GM19463 (cell line): ENCODE measurements at regions not wholly inside any gene's neighbourhood (a gene's known extent, or its start where the extent isn't known, plus 50 kb on each side); places are given as distances from the start of the nearest gene placed in this dataset.

ENCODE experiments used
- ATAC-seq: cut with Tn5 transposase; IDR thresholded peaks from one replicate; pipeline ENCODE4 v1.9.1; 2021; ENCODE audit warnings: mild to moderate bottlenecking, moderate library complexity; ENCODE audit not compliant: unreplicated experiment

GRCh38 chr10:125226005-125226404 lies 65.6 kb upstream of the CTBP2 start:
- no peak for ATAC-seq

GRCh38 chr10:125225051-125225450 lies 64.7 kb upstream of the CTBP2 start:
- no peak for ATAC-seq

- no peak for ATAC-seq
Observed at GRCh38 chr10:125222515-125223308, 62.3 kb upstream of the CTBP2 start.

- ATAC-seq: no peak
Observed at GRCh38 chr10:125221716-125222115, 61.4 kb upstream of the CTBP2 start.

- ATAC-seq: no peak
Observed at GRCh38 chr10:125219776-125220175, 59.4 kb upstream of the CTBP2 start.

- ATAC-seq: no peak
Observed at GRCh38 chr10:125218967-125219366, 58.6 kb upstream of the CTBP2 start.

GRCh38 chr10:125217990-125218675 lies 57.8 kb upstream of the CTBP2 start:
- no peak for ATAC-seq

GRCh38 chr10:125216861-125217260 lies 56.5 kb upstream of the CTBP2 start:
- no peak for ATAC-seq

GRCh38 chr10:125216309-125216708 lies 55.9 kb upstream of the CTBP2 start:
- no peak for ATAC-seq

- no peak for ATAC-seq
Observed at GRCh38 chr10:125214283-125214570, 53.9 kb upstream of the CTBP2 start.

GRCh38 chr10:125213541-125214282 lies 53.3 kb upstream of the CTBP2 start:
- ATAC-seq: no peak

GRCh38 chr10:125212150-125212809 lies 51.9 kb upstream of the CTBP2 start:
- ATAC-seq: no peak
